Activated gamma-delta T cell treated with anti-CD3 and anti-CD28 coated beads, Interleukin-2, amount 50 U/mL, for 16 hours (primary cell): ENCODE measurements at regions not wholly inside any gene's neighbourhood (a gene's known extent, or its start where the extent isn't known, plus 50 kb on each side); places are given as distances from the start of the nearest gene placed in this dataset.

Experiments
- DNase-seq: peaks from one replicate; pipeline ENCODE4 v3.0.0-alpha.2; 2020; ENCODE audit warnings: low read depth

DNA sequence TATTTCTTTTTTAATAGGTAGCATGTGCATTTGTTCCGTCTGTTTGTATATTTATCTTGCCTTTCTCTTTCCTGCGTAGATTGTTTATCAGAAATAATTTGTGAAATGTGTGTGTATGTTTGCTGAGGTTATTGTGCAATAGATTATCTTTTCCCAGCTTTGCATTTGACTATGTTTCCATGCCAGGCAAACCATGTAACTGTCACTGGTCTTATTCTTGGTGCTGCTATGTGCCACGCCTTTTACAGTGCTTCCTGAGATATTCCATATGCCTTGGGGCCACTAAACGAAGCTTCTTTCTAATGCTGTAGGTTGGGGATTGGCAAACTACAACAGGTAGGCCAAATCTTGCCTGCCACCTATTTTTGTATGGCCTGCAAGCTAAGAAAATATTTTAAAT lies 598.8 kb downstream of the PLPP3 start:
- DNase-seq = no peak

DNA sequence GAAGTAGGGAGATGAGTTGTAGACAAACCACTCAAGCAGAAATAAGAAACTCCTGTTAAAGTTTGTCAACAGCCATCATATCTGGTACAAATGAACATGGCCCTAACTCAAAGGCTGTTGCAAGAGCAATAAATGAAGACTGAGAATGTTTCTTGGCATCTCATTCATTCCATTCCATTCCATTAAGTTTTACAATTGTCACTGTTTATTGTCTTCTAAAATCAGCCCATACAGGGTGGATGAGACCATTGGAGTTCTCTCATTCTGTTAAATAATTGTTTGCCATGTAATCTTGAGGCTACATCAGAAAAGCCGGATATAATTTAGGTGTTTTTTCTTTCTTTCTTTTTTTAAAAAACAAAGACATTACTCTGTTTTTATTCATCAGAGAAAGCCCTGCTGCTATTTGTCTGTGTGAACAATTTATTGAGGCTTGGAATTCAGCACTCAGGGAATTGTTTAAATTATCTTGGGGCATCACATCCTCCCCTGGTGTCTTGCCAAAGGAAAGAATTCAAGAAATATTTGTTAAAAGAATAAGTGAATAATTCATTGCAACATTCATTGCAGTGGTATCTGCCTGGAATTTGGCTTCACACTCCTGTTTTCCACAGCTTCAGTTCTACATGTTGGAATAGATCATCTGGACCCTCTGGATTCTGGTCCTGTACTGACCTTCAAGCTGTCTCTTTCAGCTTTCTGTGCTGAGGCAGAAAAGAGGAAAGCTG lies 604.5 kb downstream of the PLPP3 start:
- DNase-seq = no peak

DNA sequence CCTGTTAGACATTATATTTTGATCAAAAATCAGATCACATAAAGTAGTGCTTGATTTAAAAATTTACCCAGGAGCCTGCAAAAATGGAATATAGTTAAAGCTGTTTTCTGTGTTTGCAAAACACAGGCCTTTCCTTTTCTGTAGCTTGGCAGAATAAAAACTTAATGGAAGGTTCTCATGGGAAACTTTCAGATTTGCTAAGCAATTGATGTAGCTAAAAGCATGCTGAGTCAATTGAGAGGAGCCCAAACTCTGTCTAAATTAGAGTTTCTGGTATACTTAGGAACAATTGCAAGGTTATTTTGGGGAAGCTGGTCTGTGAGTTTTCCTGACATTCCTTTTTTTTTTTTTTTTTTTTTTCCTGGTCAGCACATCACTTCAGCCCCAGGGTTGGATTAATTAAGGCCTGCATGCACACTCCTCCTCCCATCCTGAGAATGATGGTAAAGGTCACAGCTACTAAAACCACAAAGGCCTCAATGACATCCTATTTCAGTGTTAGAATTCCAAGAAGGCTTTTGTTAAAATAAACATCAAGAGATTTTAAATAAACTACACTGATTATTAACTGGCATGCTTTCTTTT lies 608.7 kb downstream of the PLPP3 start:
- DNase-seq = no peak

DNA sequence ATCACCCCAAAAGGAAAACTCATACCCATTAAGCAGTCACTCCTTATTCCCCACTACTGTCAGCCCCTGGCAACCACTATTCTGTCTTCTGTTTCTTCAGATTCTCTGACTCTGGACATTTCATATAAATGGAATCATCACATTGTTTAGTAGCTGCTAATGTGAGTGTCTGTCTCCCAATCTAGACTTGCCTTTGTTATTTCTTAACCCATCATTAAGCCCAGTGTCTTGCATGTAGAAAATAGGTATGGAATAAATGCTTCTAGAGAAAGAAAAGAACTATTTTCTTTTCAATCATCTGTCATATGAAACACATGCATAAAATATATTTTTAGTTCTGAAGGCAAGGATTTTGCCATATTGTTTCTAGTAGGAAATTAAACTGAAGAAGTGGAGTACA lies 610.0 kb downstream of the PLPP3 start:
- no peak for DNase-seq

DNA sequence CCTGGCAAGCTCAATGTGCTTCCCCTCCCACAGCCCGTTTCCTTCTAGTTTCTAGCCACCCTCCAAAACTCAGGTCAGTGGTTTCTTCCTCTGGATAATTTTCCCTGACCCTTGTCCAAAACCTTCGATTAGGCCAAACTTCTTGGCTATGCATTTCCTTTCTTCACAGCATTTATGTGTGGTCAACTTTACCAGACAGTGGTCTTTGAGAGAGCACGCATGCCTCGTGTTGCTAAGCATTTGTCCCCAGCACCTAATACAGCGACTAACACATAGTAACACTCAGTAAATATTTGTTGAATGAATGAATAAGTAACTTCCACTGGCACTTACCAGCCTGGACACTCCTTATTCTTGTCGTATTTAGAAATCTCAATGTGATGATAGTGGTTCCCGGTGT lies 610.7 kb downstream of the PLPP3 start:
- no peak for DNase-seq

DNA sequence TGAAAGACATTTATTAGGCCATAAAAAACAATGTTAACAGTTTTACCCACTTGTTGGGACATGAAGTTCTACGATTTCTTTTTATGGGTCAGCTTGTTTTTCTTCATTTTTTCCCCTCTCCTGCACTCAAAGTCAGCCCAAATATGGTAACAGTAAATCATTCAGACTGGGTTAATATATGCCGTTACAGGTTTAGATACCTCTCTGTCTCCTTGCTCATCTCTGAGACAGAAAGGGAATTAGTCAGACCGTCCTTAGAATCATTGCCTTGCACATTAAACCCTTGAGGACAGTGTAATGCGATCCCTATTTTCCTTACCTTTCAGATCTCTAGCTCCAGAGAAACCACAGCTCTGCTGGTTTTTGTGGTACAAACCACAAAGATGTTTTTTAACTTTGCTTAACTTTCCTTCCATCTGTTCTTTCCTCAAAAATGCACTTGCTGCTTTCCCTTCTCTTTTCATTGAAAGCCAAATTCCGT lies 613.3 kb downstream of the PLPP3 start:
- DNase-seq = no peak

DNA sequence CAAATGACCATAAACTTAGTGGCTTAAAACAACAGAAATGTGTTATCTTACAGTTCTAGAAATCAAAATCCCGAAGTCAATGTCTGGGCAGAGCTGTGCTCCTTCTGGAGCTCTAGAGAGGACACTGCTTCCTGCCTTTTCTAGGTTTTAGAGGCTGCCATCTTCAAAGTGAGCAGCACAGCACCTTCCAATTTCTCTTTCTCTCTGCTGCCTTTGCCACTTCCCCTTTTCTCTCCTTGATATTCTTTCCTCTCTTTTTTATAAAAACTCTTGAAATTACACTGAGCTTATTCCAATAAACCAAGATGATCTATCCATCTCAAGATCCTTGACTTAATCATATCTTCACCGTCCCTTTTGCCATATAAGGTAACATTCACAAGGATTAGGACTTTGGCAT lies 616.9 kb downstream of the PLPP3 start:
- no peak for DNase-seq

DNA sequence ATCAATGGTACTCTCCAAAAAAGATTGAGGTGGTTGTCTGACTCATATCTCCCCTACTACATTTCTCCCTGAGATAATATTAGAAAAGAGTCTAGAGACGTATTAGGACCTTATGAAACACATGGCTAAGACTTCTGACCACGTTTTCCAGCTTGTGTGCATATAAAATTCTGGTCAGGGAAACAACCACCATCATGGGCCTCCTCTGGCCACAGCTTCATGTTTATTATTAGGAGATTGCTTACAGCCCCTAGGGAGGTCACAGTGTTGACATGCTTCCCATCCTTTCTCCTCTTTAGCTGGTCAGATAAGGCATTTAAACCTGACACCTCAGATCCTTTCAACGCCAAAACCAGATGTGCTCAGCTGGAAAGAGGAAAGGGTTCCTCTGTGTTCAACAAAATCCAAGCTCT lies 620.2 kb downstream of the PLPP3 start:
- no peak for DNase-seq

DNA sequence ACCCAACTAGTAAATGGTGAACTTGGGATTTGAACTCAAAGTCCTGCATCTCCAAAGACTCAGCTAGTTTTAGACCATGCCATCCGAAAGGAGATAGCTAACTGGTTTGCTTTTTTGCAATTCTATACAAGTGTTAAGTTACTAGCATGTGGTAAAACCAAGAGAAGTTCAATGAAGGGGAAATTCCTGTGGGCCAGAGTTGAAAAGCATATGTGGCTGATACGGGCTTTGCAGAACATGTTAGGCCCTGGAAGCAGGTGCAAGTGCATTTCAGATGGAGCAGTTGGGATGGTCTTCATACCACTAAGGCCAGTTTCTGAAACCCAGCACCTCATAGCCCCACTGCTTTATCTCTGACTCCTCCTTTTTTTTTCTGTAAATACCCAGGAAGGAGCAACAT lies 620.9 kb downstream of the PLPP3 start:
- no peak for DNase-seq

DNA sequence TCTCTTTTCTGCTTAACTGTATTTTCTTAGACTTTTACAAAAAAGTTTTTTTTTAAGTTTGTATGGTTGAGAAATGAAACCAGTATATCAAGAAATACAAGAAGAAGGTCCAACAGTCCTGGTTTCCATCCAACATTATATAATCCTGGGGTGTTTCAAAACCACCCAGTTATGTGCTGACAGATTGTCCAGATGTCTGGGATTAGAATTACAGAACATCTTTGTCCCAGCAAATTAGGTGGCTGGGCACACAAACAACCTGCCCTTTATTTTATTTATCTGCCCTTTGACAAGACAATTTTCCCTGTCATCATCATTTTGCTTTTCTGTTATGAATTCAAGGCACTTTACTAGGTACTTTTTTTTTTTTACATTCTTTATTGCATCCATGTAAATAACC lies 622.1 kb downstream of the PLPP3 start:
- no peak for DNase-seq

DNA sequence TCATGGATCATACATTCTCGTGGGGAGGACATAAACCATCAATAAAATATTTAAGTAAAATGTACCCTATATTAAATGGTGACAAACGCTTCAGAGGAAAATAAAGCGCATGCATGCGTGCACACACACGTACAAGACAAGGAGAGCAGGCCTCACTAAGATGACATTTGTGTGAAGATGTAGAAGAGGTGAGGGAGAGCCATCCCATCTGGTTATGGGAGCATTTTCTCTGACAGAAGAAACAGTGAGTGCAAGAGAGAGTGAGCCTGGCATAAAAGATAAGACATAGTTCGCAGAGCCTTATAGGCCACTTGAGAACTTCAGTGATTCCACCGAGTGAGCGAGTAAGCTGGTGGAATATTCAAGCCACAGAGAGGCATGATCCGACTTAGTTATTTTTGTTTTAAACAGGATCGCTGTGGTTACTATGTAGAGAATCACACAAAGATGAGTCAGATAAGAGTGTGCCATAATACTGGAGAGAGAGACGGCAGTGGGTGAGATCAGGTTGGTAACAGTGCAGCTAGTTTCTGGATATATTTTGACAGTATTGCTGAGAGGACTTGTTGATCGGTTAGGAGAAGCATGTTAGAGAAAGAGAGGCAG lies 624.2 kb downstream of the PLPP3 start:
- no peak for DNase-seq

DNA sequence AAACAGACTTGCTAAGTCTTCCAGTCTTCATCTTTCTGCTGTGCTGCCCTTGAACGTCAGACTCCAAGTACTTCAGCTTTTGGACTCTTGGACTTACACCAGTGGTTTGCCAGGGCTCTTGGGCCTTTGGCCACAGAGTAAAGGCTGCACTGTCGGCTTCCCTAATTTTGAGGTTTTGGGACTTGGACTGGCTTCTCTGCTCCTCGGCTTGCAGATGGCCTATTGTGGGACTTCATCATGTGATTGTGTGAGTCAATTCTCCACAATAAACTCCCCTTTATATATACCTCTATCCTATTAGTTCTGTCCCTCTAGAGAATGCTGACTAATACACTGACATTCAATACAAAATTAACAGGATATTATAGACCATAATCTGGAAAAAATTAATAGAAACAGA lies 628.1 kb downstream of the PLPP3 start:
- DNase-seq = no peak

DNA sequence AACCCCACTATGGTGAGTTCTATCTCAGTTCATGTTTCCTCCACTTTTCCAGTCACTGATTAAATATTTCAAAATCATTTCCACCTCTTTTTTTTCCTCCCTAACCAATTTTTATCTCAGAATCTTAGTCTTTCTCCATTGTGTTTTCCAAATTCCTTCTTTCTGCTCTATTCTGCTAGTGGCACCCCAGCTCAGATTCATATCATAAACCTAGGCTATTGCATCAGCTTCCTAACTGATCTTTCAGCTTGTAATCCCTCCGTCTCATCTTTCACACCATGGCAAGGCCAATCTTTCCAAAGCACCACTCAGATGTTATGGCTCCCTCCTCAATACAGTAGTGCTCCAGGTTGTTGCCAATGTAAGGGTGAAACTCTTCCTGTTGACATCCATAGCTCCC lies 631.9 kb downstream of the PLPP3 start:
- DNase-seq = no peak

DNA sequence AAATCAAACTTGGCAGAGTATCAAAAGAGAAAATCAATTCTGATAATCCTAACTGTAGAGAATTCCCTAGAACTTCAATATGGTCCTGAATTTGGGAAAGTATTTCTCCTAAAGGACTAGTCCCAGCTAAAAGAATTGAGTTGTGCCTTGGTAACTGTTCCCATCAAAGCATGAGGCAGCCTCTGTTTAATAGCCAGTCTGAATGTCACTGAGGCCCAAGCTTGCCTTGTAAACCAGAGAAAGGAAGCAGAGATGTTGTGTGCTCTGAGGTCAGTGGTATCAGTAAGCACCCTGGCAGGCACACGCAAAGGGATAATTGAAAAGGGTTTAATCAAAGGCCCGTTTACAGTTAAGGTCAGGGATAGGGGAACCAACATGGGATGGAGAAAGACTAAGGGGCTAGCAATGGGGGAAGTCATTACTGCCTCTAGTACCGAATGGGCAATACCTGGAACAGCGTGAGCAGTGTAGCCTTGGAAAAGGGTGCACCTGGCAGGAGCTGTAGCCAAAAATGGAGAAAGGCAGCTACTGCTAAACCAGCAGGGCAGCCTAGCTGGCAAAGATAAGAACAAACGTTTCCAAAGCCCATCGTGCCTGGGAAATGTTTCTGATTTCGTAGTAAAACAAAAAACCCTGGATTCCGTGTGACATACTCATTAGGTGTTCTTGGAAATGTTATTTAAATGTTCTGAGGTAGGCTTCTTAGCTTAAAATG lies 635.5 kb downstream of the PLPP3 start:
- no peak for DNase-seq

DNA sequence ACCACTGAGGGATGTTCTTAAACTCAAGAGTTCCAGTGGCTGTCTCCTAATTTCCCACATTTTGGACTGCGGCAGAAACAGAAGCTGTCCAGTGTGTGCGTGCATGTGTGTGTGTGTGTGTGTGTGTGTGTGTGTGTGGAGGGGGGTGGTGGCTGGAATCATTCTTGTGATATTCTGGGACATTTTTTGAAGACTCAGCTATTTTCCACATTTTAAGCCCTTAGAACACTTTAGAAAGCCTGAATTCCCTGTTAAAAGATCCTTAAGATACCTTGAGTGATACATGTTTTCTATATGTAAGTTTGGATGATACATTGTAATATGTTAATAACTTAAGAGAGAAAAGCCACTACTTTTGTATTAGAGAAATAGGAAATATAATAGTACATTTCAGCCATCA lies 636.4 kb downstream of the PLPP3 start:
- DNase-seq = no peak

DNA sequence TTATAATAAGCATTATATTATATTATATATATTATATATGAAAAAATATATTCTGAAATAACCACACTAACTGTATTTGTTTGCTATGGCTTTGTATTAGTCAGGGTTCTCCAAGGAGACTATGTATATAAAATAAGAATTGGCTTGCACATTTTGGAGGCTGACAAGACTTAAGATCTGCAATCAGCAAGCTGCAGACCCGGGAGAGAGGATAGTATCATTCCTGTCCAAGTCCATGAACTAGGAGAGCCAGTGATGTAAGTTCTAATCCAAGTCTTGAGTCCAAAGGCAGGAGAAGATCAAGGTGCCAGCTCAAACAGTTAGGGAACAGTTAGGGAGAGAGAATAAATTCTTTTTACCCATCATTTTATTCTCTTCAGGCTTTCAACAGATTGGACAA lies 639.5 kb downstream of the PLPP3 start:
- DNase-seq = no peak

DNA sequence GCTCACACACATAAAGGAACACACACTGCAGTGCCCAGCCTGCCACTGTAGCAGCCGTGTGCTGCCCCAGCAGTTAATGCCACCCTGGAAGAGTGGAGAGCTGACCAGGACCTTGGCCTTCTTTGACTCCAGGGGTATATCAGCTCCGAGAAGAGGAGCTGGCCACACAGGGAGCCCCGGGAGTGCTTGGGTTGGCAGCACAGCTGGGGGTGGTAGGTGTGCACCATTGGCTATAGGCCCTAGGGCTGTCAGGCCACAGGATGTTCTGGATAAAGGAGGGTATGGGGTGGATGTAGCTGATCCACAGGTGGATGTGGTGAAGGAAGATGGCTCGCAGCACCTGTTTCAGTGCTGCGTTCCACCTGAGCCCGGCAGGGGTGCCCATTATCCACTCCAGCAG lies 640.5 kb downstream of the PLPP3 start:
- no peak for DNase-seq

DNA sequence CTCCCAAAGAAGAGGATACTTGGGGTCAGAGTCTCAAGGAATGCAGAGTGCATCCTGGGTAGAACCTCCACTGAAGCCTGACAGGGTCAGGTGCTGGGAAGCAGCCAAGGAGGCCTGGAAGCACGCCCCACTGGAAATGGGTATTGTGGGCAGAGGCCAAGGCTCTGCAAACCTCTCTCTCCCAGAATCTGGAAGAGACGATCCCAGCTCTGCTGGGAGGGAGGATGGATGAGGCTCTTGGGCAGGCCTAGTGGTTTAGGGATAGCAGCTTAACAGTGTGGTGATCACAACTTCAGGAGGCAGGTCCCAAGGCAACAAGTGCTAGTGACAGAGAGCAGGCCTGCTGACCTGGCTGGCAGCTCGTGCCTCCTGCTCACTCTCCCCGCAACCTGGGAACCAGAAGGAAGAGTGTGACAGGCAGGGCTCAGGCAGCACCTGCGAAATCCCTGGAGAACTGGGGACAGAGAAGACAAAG lies 641.0 kb downstream of the PLPP3 start:
- DNase-seq = no peak

DNA sequence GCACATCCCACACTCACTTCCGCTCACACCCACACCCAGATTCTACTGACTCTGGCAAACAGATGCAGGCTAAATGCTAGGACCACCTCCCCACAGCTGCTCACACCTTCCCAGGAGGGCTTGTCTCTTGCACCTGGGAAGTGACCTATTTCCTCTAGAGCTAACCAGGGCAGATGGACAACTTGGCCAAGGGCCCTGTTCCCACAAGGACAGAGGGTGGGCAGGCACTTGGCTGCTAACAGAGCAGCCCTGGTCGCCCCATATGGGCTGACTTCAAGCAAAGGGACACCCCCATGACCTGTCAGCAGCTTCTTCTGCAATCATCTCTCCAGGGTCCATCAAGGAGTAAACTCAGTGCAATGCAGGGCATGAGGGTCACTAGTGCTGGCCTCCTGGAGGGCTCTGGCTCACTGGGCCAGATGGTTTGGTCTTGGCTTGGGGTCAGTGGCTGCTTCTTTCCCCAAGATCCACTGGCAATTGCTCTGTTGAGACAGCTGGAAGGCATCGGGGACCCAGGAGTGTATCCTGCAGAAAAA lies 641.5 kb downstream of the PLPP3 start:
- no peak for DNase-seq

DNA sequence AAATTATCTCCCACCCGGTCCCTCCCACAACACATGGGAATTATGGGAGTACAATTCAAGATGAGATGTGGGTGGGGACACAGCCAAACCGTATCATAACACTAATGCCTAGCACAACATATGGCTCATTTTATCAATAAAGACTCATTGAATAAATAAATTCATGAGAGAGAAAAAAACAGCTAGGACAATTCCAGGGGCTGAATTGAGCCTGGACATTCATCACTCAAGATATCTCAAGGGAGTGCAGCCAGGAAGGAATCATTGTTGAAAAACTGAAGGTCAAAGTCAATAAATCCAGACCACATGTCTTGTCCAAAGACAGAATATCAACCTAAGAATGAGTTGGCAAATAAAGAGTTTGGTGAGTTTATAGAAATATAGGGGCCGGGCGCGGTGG lies 644.1 kb downstream of the PLPP3 start:
- DNase-seq = no peak

DNA sequence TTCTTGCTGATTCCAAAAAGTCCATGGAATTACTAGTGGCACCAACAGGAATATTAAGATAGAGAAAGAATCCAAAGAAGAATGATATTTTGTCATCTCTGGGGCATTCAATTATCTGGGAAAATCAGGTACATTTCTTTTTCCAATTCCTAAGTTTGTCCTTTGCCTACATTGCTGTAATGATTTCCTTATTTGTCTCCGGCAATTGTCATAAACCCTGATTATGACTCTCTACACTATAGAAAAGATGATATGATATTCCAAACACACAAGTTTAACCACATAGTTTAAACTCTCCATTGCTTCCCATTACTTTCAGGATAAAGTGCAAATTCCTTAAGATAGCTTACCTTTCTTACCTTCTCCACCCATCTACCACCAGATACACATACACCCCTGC lies 647.0 kb downstream of the PLPP3 start:
- DNase-seq = no peak

DNA sequence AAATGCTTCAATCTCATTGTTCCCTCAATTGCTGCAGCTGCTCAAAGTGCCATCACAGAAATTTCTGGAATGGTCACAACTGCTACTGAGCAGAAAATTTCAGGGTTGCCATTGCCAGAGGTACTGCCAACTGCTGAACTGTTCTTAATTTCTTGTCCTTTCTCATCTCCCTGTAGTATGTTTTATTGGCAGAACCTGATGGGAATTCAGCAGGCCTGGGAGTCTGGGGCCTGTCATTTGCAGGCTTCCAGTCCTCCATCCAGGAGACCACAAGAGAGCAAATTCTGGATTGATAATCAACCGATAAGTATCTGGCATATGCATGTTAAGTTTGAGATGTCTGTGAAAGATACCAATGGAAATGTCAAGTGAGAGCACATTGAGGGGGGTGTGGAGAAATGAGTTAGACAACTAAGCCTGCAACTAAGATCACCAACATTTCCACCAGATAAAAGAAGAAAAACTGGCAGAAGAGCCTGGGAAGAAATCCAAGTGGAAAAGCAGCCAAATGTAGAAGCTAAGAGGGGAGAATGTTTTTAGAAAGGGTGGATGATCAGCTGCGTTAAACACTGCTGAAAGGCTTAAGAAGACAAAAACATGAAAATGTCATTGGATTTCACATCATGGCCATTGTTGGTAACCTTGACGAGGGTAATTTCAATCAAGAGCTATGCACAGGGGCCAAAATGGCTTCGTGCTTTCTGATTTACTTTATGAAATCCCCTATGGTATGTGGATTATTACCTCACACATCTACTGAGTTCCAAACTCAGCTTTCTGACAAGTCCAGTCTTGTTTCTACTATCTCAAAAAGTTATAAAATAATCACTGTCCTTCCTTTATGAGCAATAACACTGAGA lies 648.1 kb downstream of the PLPP3 start:
- DNase-seq = no peak
